BLaER1 treated with 17β-estradiol and CSF1 and Interleukin-3, amounts not matched to agents 10 nM and 100 nM (cell line): ENCODE measurements at regions not wholly inside any gene's neighbourhood (a gene's known extent, or its start where the extent isn't known, plus 50 kb on each side); places are given as distances from the start of the nearest gene placed in this dataset.

Experiments
- H3K27ac ChIP-seq, 11 experiments: shearing (Covaris generic); formaldehyde crosslinking; 2 replicates each; pipeline ENCODE4 v1.8.1; 2022
- H3K27me3 ChIP-seq, 11 experiments: shearing (Covaris generic); formaldehyde crosslinking; 2 replicates each; pipeline ENCODE4 v1.8.1; 2022
- H3K36me3 ChIP-seq, 11 experiments: shearing (Covaris generic); formaldehyde crosslinking; 2 replicates each; pipeline ENCODE4 v1.8.1; 2022
- H3K4me1 ChIP-seq, 10 experiments: shearing (Covaris generic); formaldehyde crosslinking; 2 replicates each; pipeline ENCODE4 v1.8.1; 2022
- H3K4me2 ChIP-seq, 11 experiments: shearing (Covaris generic); formaldehyde crosslinking; 2 replicates each; pipeline ENCODE4 v1.8.1; 2022
- H3K4me3 ChIP-seq, 10 experiments: shearing (Covaris generic); formaldehyde crosslinking; 2 replicates each; pipeline ENCODE4 v1.8.1; 2022
- H3K9ac ChIP-seq, 11 experiments: shearing (Covaris generic); formaldehyde crosslinking; 2 replicates each; pipeline ENCODE4 v1.8.1; 2022
- H3K9me3 ChIP-seq, 11 experiments: shearing (Covaris generic); formaldehyde crosslinking; replicated peaks in 1 of 11; 2 replicates each; pipeline ENCODE4 v1.8.1; 2022
- H4K20me1 ChIP-seq, 11 experiments: shearing (Covaris generic); formaldehyde crosslinking; 2 replicates each; pipeline ENCODE4 v1.8.1; 2022
- Cebpa-rat ChIP-seq, 11 experiments: shearing (Covaris generic); IDR thresholded peaks; 2 replicates each; pipeline ENCODE4 v1.8.1; 2022

DNA sequence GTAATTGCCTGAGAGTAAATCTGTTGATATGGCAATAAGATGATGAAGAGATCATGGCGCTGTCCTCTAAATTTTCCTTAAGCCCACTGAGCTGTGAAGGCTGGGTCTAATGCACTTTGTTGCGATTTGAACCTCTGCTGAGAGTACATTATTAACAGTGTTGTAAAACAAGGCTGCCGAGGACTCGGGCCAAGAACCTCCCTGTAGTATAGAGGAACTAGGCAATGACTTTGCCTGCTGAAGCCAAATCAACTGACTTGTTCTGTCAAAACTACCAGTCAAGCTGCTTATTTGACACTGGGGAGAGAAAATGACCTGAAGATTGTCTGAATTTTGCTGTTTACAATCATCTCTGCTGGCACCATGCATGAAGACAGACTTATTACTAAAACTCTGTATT, 1154.7 kb downstream of the DTWD2 start:
- H3K4me1 ChIP-seq = no peaks in the 10 kb centered on the region
- TF ChIP-seq Cebpa-rat (IDR thresholded peaks at IDR 0.05) = no peak
- H3K4me2 ChIP-seq = no peak overlapping the region
- no peak overlapping the region for H3K4me3 ChIP-seq
- H4K20me1 ChIP-seq = no peaks in the 10 kb centered on the region
- no peaks in the 10 kb centered on the region for H3K27me3 ChIP-seq
- no peaks in the 10 kb centered on the region for H3K9me3 ChIP-seq
- no peak overlapping the region for H3K27ac ChIP-seq
- H3K36me3 ChIP-seq = no peaks in the 10 kb centered on the region
- no peak overlapping the region for H3K9ac ChIP-seq

DNA sequence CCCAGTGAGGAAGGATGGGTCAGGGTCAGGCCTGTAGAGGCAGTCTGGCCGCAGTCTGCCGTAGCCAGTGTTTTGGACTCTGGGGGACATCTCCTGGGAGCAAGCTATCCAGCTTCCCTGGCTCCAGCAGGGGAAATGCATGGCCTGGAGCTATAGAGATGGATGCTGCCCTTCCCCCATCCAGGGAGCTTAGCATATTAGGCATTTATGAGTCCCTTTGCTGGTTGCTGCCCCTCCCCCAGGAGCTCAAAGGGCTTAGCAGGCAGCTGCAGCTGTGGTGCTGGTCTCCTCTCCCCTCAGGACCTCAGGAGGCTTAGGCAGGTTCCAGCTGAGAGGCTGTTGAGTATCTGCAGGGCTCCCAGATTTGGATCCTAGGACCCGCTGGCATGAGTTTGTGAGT, 1158.7 kb downstream of the DTWD2 start:
- no peak overlapping the region for H3K4me2 ChIP-seq
- no peak overlapping the region for H3K27ac ChIP-seq
- peaks cover 0 to 7% (median 0%) of the 10 kb centered on the region in 11 experiments; a peak in 5 of 22 replicates for H3K9me3 ChIP-seq
- no peaks in the 10 kb centered on the region for H3K36me3 ChIP-seq
- no peaks in the 10 kb centered on the region for H4K20me1 ChIP-seq
- H3K4me1 ChIP-seq = no peaks in the 10 kb centered on the region
- no peak for TF ChIP-seq Cebpa-rat (IDR thresholded peaks at IDR 0.05)
- H3K27me3 ChIP-seq = no peaks in the 10 kb centered on the region
- H3K4me3 ChIP-seq = no peak overlapping the region
- no peak overlapping the region for H3K9ac ChIP-seq

- Histone ChIP-seq H3K9me3 (peaks cover 0 to 4% (median 0%) of the 10 kb centered on the region in 11 experiments; a peak in 3 of 22 replicates), H3K4me1 (no peaks in the 10 kb centered on the region), H3K9ac (no peak overlapping the region), H3K27me3 (no peaks in the 10 kb centered on the region), H3K4me2 (no peak overlapping the region), H3K27ac (no peak overlapping the region), H4K20me1 (no peaks in the 10 kb centered on the region), H3K4me3 (no peak overlapping the region), H3K36me3 (no peaks in the 10 kb centered on the region)
- no peak for TF ChIP-seq Cebpa-rat (IDR thresholded peaks at IDR 0.05)
These were observed 1174.5 kb downstream of the DTWD2 start for GRCh38 chr5:117813850-117814249.

DNA sequence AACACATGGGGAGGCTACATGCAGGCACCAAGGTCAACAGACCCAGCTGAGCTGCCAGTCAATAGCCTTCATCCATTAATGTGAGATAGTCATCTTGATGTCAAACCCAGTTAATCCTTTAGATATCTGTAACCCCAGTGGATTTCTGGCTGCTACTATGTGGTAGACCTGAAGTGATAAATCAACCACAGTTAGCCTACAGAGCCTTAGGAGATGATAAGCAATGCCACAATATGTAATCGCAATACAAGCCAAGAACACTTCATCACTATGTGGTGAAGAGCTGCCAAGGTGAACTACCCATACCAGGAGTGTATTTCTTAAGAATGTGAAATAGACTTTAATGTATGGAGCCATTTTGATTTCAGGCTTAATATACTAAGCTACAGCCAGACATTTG, 1175.5 kb downstream of the DTWD2 start:
- Histone ChIP-seq H3K9ac (no peak overlapping the region), H3K4me1 (no peaks in the 10 kb centered on the region), H3K4me3 (no peak overlapping the region), H4K20me1 (no peaks in the 10 kb centered on the region), H3K9me3 (peaks cover 0 to 4% (median 0%) of the 10 kb centered on the region in 11 experiments; a peak in 3 of 22 replicates), H3K4me2 (no peak overlapping the region), H3K27me3 (no peaks in the 10 kb centered on the region), H3K36me3 (no peaks in the 10 kb centered on the region), H3K27ac (no peak overlapping the region)
- no peak for TF ChIP-seq Cebpa-rat (IDR thresholded peaks at IDR 0.05)

DNA sequence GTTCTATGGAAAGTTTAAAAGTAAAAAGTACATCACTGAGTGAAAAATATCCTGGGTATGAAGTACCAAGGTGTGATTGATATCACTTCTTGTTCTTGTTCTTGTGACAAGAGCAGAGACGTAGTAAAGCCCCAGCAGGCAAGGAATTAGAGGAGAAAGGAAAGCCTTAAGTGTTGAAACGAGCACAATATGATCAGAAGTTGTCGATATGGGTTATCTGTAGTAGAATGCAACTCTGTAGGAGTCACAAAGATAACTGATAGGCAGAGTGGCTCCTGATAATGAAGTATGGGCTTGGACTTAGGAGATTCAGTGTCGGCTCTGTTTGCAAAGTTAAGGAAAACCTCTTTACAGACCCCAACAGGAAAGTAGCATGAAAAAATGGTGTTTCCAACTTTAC, 1179.1 kb downstream of the DTWD2 start:
- H3K4me3 ChIP-seq = no peak overlapping the region
- H3K27ac ChIP-seq = no peak overlapping the region
- no peaks in the 10 kb centered on the region for H3K27me3 ChIP-seq
- no peak for TF ChIP-seq Cebpa-rat (IDR thresholded peaks at IDR 0.05)
- no peak overlapping the region for H3K9ac ChIP-seq
- no peaks in the 10 kb centered on the region for H4K20me1 ChIP-seq
- no peaks in the 10 kb centered on the region for H3K9me3 ChIP-seq
- no peak overlapping the region for H3K4me2 ChIP-seq
- H3K4me1 ChIP-seq = no peaks in the 10 kb centered on the region
- H3K36me3 ChIP-seq = no peaks in the 10 kb centered on the region

DNA sequence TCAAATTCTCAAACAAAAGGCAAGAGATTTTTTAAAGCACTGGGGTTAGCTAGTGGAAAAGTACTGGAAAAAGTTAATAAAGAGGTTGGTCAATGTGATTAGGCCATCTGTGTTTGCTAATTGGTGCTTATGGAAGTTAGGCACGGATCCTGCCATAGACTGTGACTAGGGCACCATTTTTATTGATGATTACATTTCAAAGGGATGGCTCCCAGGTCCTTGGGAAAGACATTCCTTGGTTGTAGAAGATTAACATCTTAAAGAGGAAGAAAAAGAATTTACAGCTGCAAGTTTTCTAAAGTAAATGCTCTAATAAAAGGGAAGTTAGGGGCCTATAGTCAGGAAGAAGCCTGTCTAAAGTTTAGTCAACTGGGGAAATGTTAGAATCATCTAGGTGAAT, 1183.3 kb downstream of the DTWD2 start:
- H3K9me3 ChIP-seq = no peaks in the 10 kb centered on the region
- TF ChIP-seq Cebpa-rat (IDR thresholded peaks at IDR 0.05) = no peak
- no peak overlapping the region for H3K27ac ChIP-seq
- H3K4me2 ChIP-seq = no peak overlapping the region
- H4K20me1 ChIP-seq = no peaks in the 10 kb centered on the region
- no peaks in the 10 kb centered on the region for H3K27me3 ChIP-seq
- H3K4me3 ChIP-seq = no peak overlapping the region
- no peak overlapping the region for H3K9ac ChIP-seq
- no peaks in the 10 kb centered on the region for H3K4me1 ChIP-seq
- no peaks in the 10 kb centered on the region for H3K36me3 ChIP-seq

DNA sequence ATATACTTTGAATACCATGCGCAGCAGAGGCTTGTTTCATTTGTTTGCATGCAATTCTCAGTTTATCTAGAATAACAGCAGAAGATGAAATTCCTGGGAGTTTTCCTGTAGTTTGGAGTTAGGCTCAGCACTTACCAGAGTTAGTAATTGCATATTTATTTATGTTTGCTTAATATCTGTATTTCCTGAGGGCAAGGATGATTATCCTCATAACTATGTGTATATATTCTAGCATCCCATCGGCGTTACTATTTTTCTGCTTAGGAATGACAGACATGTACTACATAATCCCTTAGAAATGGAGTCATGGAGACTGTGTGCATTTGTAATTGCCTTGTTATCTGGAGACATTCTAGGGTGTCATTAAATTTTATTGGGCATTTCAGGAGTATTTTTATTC, 1184.8 kb downstream of the DTWD2 start:
- H3K4me3 ChIP-seq = no peak overlapping the region
- H3K9me3 ChIP-seq = no peaks in the 10 kb centered on the region
- no peaks in the 10 kb centered on the region for H4K20me1 ChIP-seq
- no peak for TF ChIP-seq Cebpa-rat (IDR thresholded peaks at IDR 0.05)
- H3K4me2 ChIP-seq = no peak overlapping the region
- no peaks in the 10 kb centered on the region for H3K36me3 ChIP-seq
- H3K9ac ChIP-seq = no peak overlapping the region
- no peaks in the 10 kb centered on the region for H3K27me3 ChIP-seq
- H3K4me1 ChIP-seq = no peaks in the 10 kb centered on the region
- no peak overlapping the region for H3K27ac ChIP-seq

DNA sequence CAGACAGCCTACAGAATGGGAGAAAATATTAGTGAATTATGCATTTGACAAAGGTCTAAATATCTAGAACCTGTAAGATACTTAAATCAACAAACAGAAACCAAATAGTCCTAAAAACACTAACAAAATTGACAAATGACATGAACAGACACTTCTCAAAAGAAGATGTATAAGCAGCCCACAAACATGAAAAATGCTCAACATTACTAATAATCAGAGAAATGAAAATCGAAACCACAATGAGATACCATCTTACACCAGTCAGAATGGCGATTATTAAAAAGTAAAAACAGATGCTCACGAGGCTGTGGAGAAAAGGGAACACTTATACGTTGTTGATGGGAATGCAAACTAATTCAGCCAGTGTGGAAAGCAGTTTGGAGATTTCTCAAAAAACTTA, 1186.8 kb downstream of the DTWD2 start:
- H3K4me2 ChIP-seq = no peak overlapping the region
- no peak overlapping the region for H3K4me3 ChIP-seq
- H3K4me1 ChIP-seq = no peaks in the 10 kb centered on the region
- no peaks in the 10 kb centered on the region for H3K36me3 ChIP-seq
- no peaks in the 10 kb centered on the region for H3K9me3 ChIP-seq
- H3K27ac ChIP-seq = no peak overlapping the region
- TF ChIP-seq Cebpa-rat (IDR thresholded peaks at IDR 0.05) = no peak
- H3K9ac ChIP-seq = no peak overlapping the region
- H3K27me3 ChIP-seq = no peaks in the 10 kb centered on the region
- no peaks in the 10 kb centered on the region for H4K20me1 ChIP-seq

DNA sequence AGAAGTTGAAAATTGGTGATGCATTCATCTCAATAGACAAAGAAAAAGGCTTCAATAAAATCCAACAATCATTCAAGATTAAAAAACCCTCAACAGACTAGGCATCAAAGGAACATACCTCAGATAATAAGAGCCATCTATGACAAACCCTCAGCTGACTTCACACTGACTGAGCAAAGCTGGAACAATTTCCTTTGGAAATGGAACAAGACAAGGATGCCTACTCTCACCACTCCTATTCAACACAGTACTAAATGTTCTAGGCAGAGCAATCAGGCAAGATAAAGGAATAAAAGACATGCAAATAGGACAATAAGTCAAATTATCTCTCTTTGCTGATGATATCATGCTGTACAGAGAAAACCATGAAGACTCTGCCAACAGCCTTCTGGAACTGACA, 1188.1 kb downstream of the DTWD2 start:
- no peak overlapping the region for H3K4me2 ChIP-seq
- H3K27me3 ChIP-seq = no peaks in the 10 kb centered on the region
- no peak overlapping the region for H3K4me3 ChIP-seq
- no peaks in the 10 kb centered on the region for H3K4me1 ChIP-seq
- H3K27ac ChIP-seq = no peak overlapping the region
- no peak overlapping the region for H3K9ac ChIP-seq
- no peaks in the 10 kb centered on the region for H4K20me1 ChIP-seq
- no peaks in the 10 kb centered on the region for H3K9me3 ChIP-seq
- no peaks in the 10 kb centered on the region for H3K36me3 ChIP-seq
- TF ChIP-seq Cebpa-rat (IDR thresholded peaks at IDR 0.05) = no peak

- H3K9me3 ChIP-seq = no peaks in the 10 kb centered on the region
- TF ChIP-seq Cebpa-rat (IDR thresholded peaks at IDR 0.05) = no peak
- H3K4me3 ChIP-seq = no peak overlapping the region
- H3K36me3 ChIP-seq = no peaks in the 10 kb centered on the region
- H4K20me1 ChIP-seq = no peaks in the 10 kb centered on the region
- H3K27me3 ChIP-seq = no peaks in the 10 kb centered on the region
- H3K4me2 ChIP-seq = no peak overlapping the region
- no peaks in the 10 kb centered on the region for H3K4me1 ChIP-seq
- no peak overlapping the region for H3K27ac ChIP-seq
- no peak overlapping the region for H3K9ac ChIP-seq
These were observed 1193.5 kb downstream of the DTWD2 start for GRCh38 chr5:117794847-117795246.

GRCh38 chr5:117793963-117794362, 1194.4 kb downstream of the DTWD2 start:
- no peaks in the 10 kb centered on the region for H3K4me1 ChIP-seq
- TF ChIP-seq Cebpa-rat (IDR thresholded peaks at IDR 0.05) = no peak
- no peak overlapping the region for H3K4me3 ChIP-seq
- H3K27ac ChIP-seq = no peak overlapping the region
- H4K20me1 ChIP-seq = no peaks in the 10 kb centered on the region
- no peaks in the 10 kb centered on the region for H3K36me3 ChIP-seq
- no peaks in the 10 kb centered on the region for H3K27me3 ChIP-seq
- no peak overlapping the region for H3K4me2 ChIP-seq
- H3K9ac ChIP-seq = no peak overlapping the region
- H3K9me3 ChIP-seq = no peaks in the 10 kb centered on the region
